ENCODE measurements at regions not wholly inside any gene's neighbourhood (a gene's known extent, or its start where the extent isn't known, plus 50 kb on each side); places are given as distances from the start of the nearest gene placed in this dataset.

DNA sequence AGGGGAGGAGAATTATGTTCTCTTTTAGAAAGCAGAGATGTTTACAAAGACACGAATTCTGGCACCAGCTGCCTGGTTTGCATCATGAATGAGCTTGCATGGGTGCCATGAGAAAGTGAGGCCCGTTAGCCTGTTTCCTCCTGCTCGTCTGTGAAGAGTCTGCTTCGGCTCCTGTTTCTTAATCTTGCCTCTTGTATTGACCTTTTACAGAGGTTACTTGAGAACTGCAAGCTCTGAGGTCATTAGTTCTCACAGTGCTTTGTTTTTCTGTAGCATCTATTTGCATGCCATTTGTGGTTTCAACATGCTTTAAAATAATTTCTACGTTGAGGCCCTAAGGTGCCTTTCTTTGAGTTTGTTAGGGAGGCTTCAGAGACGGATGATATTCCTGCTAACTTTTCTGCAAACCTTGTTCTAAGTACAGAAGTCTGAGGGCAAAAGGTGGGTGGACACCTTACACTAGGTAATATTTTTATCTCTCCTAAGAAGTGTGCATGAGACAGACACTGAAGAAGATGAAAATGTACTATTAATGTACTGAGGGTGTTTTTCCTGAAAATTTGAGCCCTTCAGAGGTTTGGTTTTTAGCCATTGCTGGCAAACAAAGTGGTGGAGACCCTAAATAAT lies 53.4 kb upstream of the LINC00305 start:
- Histone ChIP-seq H3K36me3 (no peaks in the 10 kb centered on the region), H3K4me3 (no peak overlapping the region), H3K27ac (no peak overlapping the region), H3K27me3 (no peaks in the 10 kb centered on the region), H3K4me1 (no peaks in the 10 kb centered on the region), H3K9me3 (no peaks in the 10 kb centered on the region)
- WGBS, 2 donors = 68% methylated on average over 6 of the region's 6 CpGs
- TF ChIP-seq POLR2A (IDR thresholded peaks at IDR 0.05) = no peak
- intact Hi-C loops (cut with DNase I) = no loop called here
- no peak for DNase-seq

DNA sequence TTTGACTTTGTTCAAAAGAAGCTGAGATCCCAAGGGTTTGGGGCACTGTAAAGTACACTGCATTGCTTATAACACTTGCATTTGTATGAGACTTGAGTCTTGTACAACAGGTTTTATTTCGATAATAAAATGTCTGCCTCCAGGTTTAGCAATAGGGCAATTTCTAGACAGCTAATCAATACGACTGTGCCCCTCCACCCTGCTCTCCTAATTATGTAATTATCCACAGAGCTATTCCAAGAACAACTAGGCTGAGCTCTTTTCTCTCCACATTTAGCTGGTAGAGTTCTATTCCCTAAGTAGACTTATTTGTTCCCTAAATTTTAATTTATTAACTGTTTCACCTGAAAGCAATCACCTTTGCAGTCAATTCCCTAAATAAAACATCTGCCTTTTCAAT lies 52.9 kb upstream of the LINC00305 start:
- no peak for DNase-seq
- no peak for TF ChIP-seq POLR2AphosphoS5 (IDR thresholded peaks at IDR 0.05)
- TF ChIP-seq EP300 (IDR thresholded peaks at IDR 0.05) = no peak
- TF ChIP-seq, protein P1, sequence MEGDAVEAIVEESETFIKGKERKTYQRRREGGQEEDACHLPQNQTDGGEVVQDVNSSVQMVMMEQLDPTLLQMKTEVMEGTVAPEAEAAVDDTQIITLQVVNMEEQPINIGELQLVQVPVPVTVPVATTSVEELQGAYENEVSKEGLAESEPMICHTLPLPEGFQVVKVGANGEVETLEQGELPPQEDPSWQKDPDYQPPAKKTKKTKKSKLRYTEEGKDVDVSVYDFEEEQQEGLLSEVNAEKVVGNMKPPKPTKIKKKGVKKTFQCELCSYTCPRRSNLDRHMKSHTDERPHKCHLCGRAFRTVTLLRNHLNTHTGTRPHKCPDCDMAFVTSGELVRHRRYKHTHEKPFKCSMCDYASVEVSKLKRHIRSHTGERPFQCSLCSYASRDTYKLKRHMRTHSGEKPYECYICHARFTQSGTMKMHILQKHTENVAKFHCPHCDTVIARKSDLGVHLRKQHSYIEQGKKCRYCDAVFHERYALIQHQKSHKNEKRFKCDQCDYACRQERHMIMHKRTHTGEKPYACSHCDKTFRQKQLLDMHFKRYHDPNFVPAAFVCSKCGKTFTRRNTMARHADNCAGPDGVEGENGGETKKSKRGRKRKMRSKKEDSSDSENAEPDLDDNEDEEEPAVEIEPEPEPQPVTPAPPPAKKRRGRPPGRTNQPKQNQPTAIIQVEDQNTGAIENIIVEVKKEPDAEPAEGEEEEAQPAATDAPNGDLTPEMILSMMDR (IDR thresholded peaks at IDR 0.05) = no peak
- TF ChIP-seq POLR2A (IDR thresholded peaks at IDR 0.05) = no peak
- Histone ChIP-seq H3K27ac (no peak overlapping the region), H3K27me3 (no peaks in the 10 kb centered on the region), H3K36me3 (no peaks in the 10 kb centered on the region), H3K4me3 (no peak overlapping the region), H3K9me3 (no peaks in the 10 kb centered on the region), H3K4me1 (no peaks in the 10 kb centered on the region)
- 67 to 85% methylated on average over 2 of the region's 2 CpGs for WGBS, 2 donors
- intact Hi-C loops (cut with DNase I) = no loop called here

DNA sequence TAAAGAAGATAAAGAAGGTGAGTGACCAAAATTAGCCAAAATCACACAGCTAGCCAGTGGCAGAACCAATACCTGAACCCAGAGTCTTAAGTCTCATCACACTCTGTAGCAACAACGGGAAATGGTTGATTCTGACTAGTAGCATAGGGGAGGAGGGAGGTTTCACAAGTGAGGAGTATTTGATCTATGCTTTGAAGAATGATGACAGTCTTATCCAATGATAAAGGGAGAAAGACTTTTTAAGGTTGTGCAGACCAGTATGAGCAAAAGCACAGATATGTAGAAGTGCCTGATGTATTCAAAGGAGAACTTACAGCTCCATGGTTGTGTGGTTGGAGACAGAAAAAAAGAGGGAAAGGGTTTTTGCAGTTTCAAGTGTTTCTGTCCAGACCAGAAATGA lies 50.7 kb upstream of the LINC00305 start:
- no peak for DNase-seq
- no peaks in the 10 kb centered on the region for H3K36me3 ChIP-seq
- H3K4me1 ChIP-seq = no peaks in the 10 kb centered on the region
- TF ChIP-seq, protein P1 (IDR thresholded peaks at IDR 0.05) = no peak
- TF ChIP-seq EP300 (IDR thresholded peaks at IDR 0.05) (no peak), POLR2A (IDR thresholded peaks at IDR 0.05) (no peak), POLR2AphosphoS5 (IDR thresholded peaks at IDR 0.05) (no peak)
- WGBS, 2 donors = 86 to 91% methylated on average over 1 of the region's 1 CpG
- intact Hi-C loops (cut with DNase I) = no loop called here
- H3K9me3 ChIP-seq = no peaks in the 10 kb centered on the region
- no peak overlapping the region for H3K27ac ChIP-seq
- H3K4me3 ChIP-seq = no peak overlapping the region
- no peaks in the 10 kb centered on the region for H3K27me3 ChIP-seq

Small RNAs in the stretch of these regions (small RNA-seq; reads per million reads assigned to genes)
- 0 reads per million in 3 donors for gene AC027506.1
